ENCODE measurements at regions not wholly inside any gene's neighbourhood (a gene's known extent, or its start where the extent isn't known, plus 50 kb on each side); places are given as distances from the start of the nearest gene placed in this dataset.
"Not testable (repeated sequence)": the region's sequence is repeated elsewhere in the genome, so short reads cannot be mapped to it uniquely, and the experiment has no call there.

DNA sequence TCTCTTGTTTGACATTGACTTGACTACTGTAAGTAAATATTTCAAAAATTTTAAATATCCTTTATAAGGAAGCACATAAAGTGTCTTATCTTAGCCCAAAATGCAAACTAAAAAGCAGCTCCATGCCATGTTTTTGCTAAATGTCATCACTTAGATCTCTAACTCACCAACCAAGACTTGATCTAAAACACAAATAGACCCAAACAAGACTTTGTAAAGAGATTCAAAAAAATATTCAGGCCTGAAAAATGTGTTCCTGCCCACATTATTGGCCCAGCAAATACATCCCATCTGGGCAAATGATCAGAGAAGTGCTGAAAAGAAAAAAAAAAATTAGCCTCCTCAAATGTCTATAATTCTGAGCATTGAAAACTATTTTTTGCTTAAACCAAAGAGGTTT, 187.6 kb downstream of the MREG start (continued):
- TF ChIP-seq TARDBP (IDR thresholded peaks at IDR 0.05; ENCODE audit: borderline replicate concordance) (no peak), POLR2AphosphoS5 (IDR thresholded peaks at IDR 0.05; ENCODE audit: low read length) (no peak), ASH2L (IDR thresholded peaks at IDR 0.05; ENCODE audit: borderline replicate concordance, low read depth) (no peak), KAT2A (conservative IDR thresholded peaks at IDR 0.05; ENCODE audit: control insufficient read depth, low read depth, low read length) (no peak), CEBPZ (IDR thresholded peaks at IDR 0.05; ENCODE audit: low read depth, low read length) (no peak), ZBTB11 (CRISPR knock-in tag; IDR thresholded peaks at IDR 0.05) (no peak)
- TF ChIP-seq, protein P1, sequence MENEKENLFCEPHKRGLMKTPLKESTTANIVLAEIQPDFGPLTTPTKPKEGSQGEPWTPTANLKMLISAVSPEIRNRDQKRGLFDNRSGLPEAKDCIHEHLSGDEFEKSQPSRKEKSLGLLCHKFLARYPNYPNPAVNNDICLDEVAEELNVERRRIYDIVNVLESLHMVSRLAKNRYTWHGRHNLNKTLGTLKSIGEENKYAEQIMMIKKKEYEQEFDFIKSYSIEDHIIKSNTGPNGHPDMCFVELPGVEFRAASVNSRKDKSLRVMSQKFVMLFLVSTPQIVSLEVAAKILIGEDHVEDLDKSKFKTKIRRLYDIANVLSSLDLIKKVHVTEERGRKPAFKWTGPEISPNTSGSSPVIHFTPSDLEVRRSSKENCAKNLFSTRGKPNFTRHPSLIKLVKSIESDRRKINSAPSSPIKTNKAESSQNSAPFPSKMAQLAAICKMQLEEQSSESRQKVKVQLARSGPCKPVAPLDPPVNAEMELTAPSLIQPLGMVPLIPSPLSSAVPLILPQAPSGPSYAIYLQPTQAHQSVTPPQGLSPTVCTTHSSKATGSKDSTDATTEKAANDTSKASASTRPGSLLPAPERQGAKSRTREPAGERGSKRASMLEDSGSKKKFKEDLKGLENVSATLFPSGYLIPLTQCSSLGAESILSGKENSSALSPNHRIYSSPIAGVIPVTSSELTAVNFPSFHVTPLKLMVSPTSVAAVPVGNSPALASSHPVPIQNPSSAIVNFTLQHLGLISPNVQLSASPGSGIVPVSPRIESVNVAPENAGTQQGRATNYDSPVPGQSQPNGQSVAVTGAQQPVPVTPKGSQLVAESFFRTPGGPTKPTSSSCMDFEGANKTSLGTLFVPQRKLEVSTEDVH (IDR thresholded peaks at IDR 0.05; ENCODE audit: low read depth, partially characterized antibody): no peak

GRCh38 chr2:215821298-215821697, 192.1 kb downstream of the MREG start:
- intact Hi-C loops (cut with micrococcal nuclease; ENCODE audit: unreplicated experiment); H2AFZ ChIP-seq (ENCODE audit: control insufficient read depth, low read depth, low read length); CTCF ChIA-PET; H3K27me3 ChIP-seq (replicated peaks in 1 of 2; ENCODE audit: control insufficient read depth in 2 of 2, insufficient read depth in 2 of 2, low read length in 1 of 2); H3K36me3 ChIP-seq (ENCODE audit: control insufficient read depth in 2 of 2, insufficient read depth in 2 of 2, low read length in 1 of 2); DNase-seq (ENCODE audit: low read depth, low spot score); H3K4me3 ChIP-seq; H4K20me1 ChIP-seq (ENCODE audit: control insufficient read depth, insufficient read depth); BruUV-seq (replicated peaks); H3K27ac ChIP-seq (ENCODE audit: control insufficient read depth, insufficient read depth); H3K9ac ChIP-seq (ENCODE audit: control insufficient read depth, insufficient read depth, low read length); H3K4me2 ChIP-seq (ENCODE audit: control insufficient read depth, insufficient read depth); H3K79me2 ChIP-seq (ENCODE audit: control insufficient read depth, insufficient read depth, low read length); ATAC-seq; H3K9me3 ChIP-seq (replicated peaks; ENCODE audit: control insufficient read depth, insufficient read depth, low read length); in situ Hi-C loops (cut with MboI); POLR2A ChIA-PET; H3K4me1 ChIP-seq (ENCODE audit: control insufficient read depth, insufficient read depth, low read length); FAIRE-seq; RAD21 ChIA-PET (ENCODE audit: unreplicated experiment): not testable (repeated sequence)
- SMC1A ChIA-PET (ENCODE audit: uncharacterized antibody, unreplicated experiment): interaction anchor here (1.1 to 2.5 kb wide), 4 partner anchors 9 to 254 kb away, joined by 3 to 7 read pairs (median 4); no protein-coding TSS in a partner anchor
- WGBS (ENCODE audit: insufficient coverage, insufficient replicate concordance, low lambda C conversion rate, missing lambda C conversion rate): 61% methylated on average over 4 of the region's 4 CpGs
